Right atrium auricular region (tissue), 2 donors: ENCODE measurements at regions not wholly inside any gene's neighbourhood (a gene's known extent, or its start where the extent isn't known, plus 50 kb on each side); places are given as distances from the start of the nearest gene placed in this dataset.

Experiments used
- DNase-seq: peaks from one replicate; pipeline ENCODE4 v3.0.0-alpha.2; 2019; ENCODE audit warnings: low spot score
- H3K27ac ChIP-seq, 2 donors: fragments of 200-600 bp; sonication (generic); 1 replicate in 1 of 2; 2 replicates in 1 of 2; pipeline ENCODE4 v1.5.1; 2016 to 2019
- H3K27me3 ChIP-seq, 2 donors: fragments of 200-600 bp; sonication (generic); one replicate each; pipeline versions ENCODE4 v1.5.1 to v1.6.0; 2017 to 2019
- H3K36me3 ChIP-seq: fragments of 200-600 bp; sonication (generic); one replicate; pipeline ENCODE4 v1.5.1; 2016
- H3K4me1 ChIP-seq, 2 donors: fragments of 200-600 bp; sonication (generic); one replicate each; pipeline versions ENCODE4 v1.5.1 to v1.6.0; 2017 to 2019
- H3K4me3 ChIP-seq, 2 donors: fragments of 200-600 bp; sonication (generic); 1 replicate in 1 of 2; 2 replicates in 1 of 2; pipeline ENCODE4 v1.5.1; 2017 to 2019; ENCODE audit warnings: mild to moderate bottlenecking in 1 of 2, moderate library complexity in 1 of 2
- H3K9me3 ChIP-seq, 2 donors: fragments of 200-600 bp; sonication (generic); one replicate each; pipeline ENCODE4 v1.5.1; 2019
- CTCF ChIP-seq, 2 donors: fragments of 200-600 bp; sonication (generic); IDR thresholded peaks; one replicate each; pipeline ENCODE4 v1.5.1; 2019; ENCODE audit warnings: antibody characterized with exemption in 2 of 2

- H3K27me3 ChIP-seq, result no peaks in the 10 kb centered on the region
- no peak for DNase-seq
- H3K9me3 ChIP-seq, result no peaks in the 10 kb centered on the region
- TF ChIP-seq CTCF (IDR thresholded peaks at IDR 0.05), result no peak
- no peaks in the 10 kb centered on the region for H3K4me1 ChIP-seq
- no peak overlapping the region for H3K27ac ChIP-seq
- no peak overlapping the region for H3K4me3 ChIP-seq
- H3K36me3 ChIP-seq, result no peaks in the 10 kb centered on the region
Measured at GRCh38 chr10:131678171-131678570, 222.6 kb upstream of the PPP2R2D start.

GRCh38 chr10:131678613-131679012 is 222.2 kb upstream of the PPP2R2D start:
- no peak overlapping the region for H3K4me3 ChIP-seq
- H3K4me1 ChIP-seq, result no peaks in the 10 kb centered on the region
- H3K27ac ChIP-seq, result no peak overlapping the region
- no peak for TF ChIP-seq CTCF (IDR thresholded peaks at IDR 0.05)
- no peaks in the 10 kb centered on the region for H3K27me3 ChIP-seq
- no peak for DNase-seq
- no peaks in the 10 kb centered on the region for H3K36me3 ChIP-seq
- H3K9me3 ChIP-seq, result no peaks in the 10 kb centered on the region

- no peaks in the 10 kb centered on the region for H3K4me1 ChIP-seq
- H3K36me3 ChIP-seq, result no peaks in the 10 kb centered on the region
- H3K27ac ChIP-seq, result no peak overlapping the region
- no peak for DNase-seq
- no peak overlapping the region for H3K4me3 ChIP-seq
- no peak for TF ChIP-seq CTCF (IDR thresholded peaks at IDR 0.05)
- no peaks in the 10 kb centered on the region for H3K27me3 ChIP-seq
- H3K9me3 ChIP-seq, result no peaks in the 10 kb centered on the region
Measured at GRCh38 chr10:131679926-131680325, 220.9 kb upstream of the PPP2R2D start.

- H3K4me3 ChIP-seq, result no peak overlapping the region
- no peaks in the 10 kb centered on the region for H3K36me3 ChIP-seq
- no peak for DNase-seq
- H3K27ac ChIP-seq, result no peak overlapping the region
- H3K4me1 ChIP-seq, result no peaks in the 10 kb centered on the region
- TF ChIP-seq CTCF (IDR thresholded peaks at IDR 0.05), result no peak
- no peaks in the 10 kb centered on the region for H3K9me3 ChIP-seq
- no peaks in the 10 kb centered on the region for H3K27me3 ChIP-seq
Measured at GRCh38 chr10:131681122-131681521, 219.7 kb upstream of the PPP2R2D start.

- Histone ChIP-seq H3K4me3 (no peak overlapping the region), H3K36me3 (no peaks in the 10 kb centered on the region), H3K27me3 (no peaks in the 10 kb centered on the region), H3K4me1 (no peaks in the 10 kb centered on the region), H3K27ac (no peak overlapping the region), H3K9me3 (no peaks in the 10 kb centered on the region)
- no peak for DNase-seq
- TF ChIP-seq CTCF (IDR thresholded peaks at IDR 0.05), result no peak
Measured at GRCh38 chr10:131681656-131682055, 219.2 kb upstream of the PPP2R2D start.

- no peak for DNase-seq
- Histone ChIP-seq H3K4me3 (no peak overlapping the region), H3K27me3 (no peaks in the 10 kb centered on the region)
Measured at GRCh38 chr10:131682271-131682962, 218.4 kb upstream of the PPP2R2D start.

More at GRCh38 chr10:131682271-131682962, 218.4 kb upstream of the PPP2R2D start:
- no peak for TF ChIP-seq CTCF (IDR thresholded peaks at IDR 0.05)
- no peaks in the 10 kb centered on the region for H3K4me1 ChIP-seq
- no peaks in the 10 kb centered on the region for H3K9me3 ChIP-seq
- no peaks in the 10 kb centered on the region for H3K36me3 ChIP-seq
- H3K27ac ChIP-seq, result no peak overlapping the region
